ENCODE measurements at regions not wholly inside any gene's neighbourhood (a gene's known extent, or its start where the extent isn't known, plus 50 kb on each side); places are given as distances from the start of the nearest gene placed in this dataset.

- TF ChIP-seq E4F1 (IDR thresholded peaks at IDR 0.05; ENCODE audit: borderline replicate concordance, partially characterized antibody): no peak
- TF ChIP-seq SMC3 (IDR thresholded peaks at IDR 0.05; ENCODE audit: borderline replicate concordance, low read length): peak; percentile 92
- TF ChIP-seq YY1 (IDR thresholded peaks at IDR 0.05; ENCODE audit: low read depth, low read length): peak; percentile 47; the same call in 1 of the 2 replicates
- TF ChIP-seq CEBPZ (IDR thresholded peaks at IDR 0.05; ENCODE audit: low read depth, low read length): no peak
- TF ChIP-seq ATF2 (IDR thresholded peaks at IDR 0.05; ENCODE audit: low read length): no peak
- TF ChIP-seq SREBF2 (IDR thresholded peaks at IDR 0.05; ENCODE audit: low read length): no peak
- no peak for TF ChIP-seq MEF2B (IDR thresholded peaks at IDR 0.05; ENCODE audit: partially characterized antibody, poor library complexity, severe bottlenecking)
- TF ChIP-seq SRF (IDR thresholded peaks at IDR 0.05; ENCODE audit: low read depth in 2 of 2, low read length in 2 of 2): no peak
- TF ChIP-seq NFYA (IDR thresholded peaks at IDR 0.05; ENCODE audit: borderline replicate concordance, low read depth, low read length): no peak
- no peak for TF ChIP-seq SUPT20H (IDR thresholded peaks at IDR 0.05; ENCODE audit: borderline replicate concordance, control insufficient read depth, low read depth, low read length)
- TF ChIP-seq IRF4 (IDR thresholded peaks at IDR 0.05; ENCODE audit: low read depth, low read length): no peak
- TF ChIP-seq ZNF592 (IDR thresholded peaks at IDR 0.05): no peak
- TF ChIP-seq CUX1 (IDR thresholded peaks at IDR 0.05; ENCODE audit: insufficient replicate concordance, low read depth, low read length): no peak
Measured at GRCh38 chr1:67561704-67562113, 123.3 kb upstream of the GADD45A start (continued).

Measured in GM12878 (cell line).